GM23338 (cell line): ENCODE measurements at regions not wholly inside any gene's neighbourhood (a gene's known extent, or its start where the extent isn't known, plus 50 kb on each side); places are given as distances from the start of the nearest gene placed in this dataset.

ENCODE experiments used
- ATAC-seq: fragments of 200-7000 bp; cut with Tn5 transposase; 3 replicates; pipeline ENCODE4 v1.9.1; 2020
- DNase-seq: peaks from one replicate; pipeline ENCODE4 v3.0.0-alpha.2; 2015; ENCODE audit warnings: low spot score
- H2AFZ ChIP-seq: fragments of 200-600 bp; sonication (generic); 2 replicates; pipeline ENCODE4 v1.8.0; 2016; ENCODE audit warnings: antibody characterized with exemption, mild to moderate bottlenecking, moderate library complexity
- H3F3A ChIP-seq: fragments of 200-600 bp; sonication (generic); replicated peaks from 2 replicates; pipeline ENCODE4 v1.8.0; 2017; ENCODE audit warnings: antibody characterized with exemption, mixed run types, low read depth
- H3K27ac ChIP-seq: fragments of 200-600 bp; sonication (generic); 2 replicates; pipeline ENCODE4 v1.6.1; 2016; ENCODE audit warnings: low read depth
- H3K27me3 ChIP-seq: fragments of 200-600 bp; sonication (generic); 2 replicates; pipeline ENCODE4 v1.8.0; 2016; ENCODE audit warnings: mild to moderate bottlenecking, mixed run types, moderate library complexity; ENCODE audit not compliant: insufficient read depth
- H3K36me3 ChIP-seq: fragments of 200-600 bp; sonication (generic); 2 replicates; pipeline ENCODE4 v1.8.0; 2016; ENCODE audit warnings: mild to moderate bottlenecking; ENCODE audit not compliant: insufficient read depth
- H3K4me1 ChIP-seq: fragments of 200-600 bp; sonication (generic); 2 replicates; pipeline ENCODE4 v1.8.0; 2016; ENCODE audit warnings: mild to moderate bottlenecking, moderate library complexity; ENCODE audit not compliant: insufficient read depth
- H3K4me2 ChIP-seq: fragments of 200-600 bp; sonication (generic); 2 replicates; pipeline ENCODE4 v1.7.1; 2017; ENCODE audit warnings: mixed run types
- H3K4me3 ChIP-seq: fragments of 200-600 bp; sonication (generic); 2 replicates; pipeline ENCODE4 v1.6.1; 2016; ENCODE audit warnings: mixed run types
- H3K79me2 ChIP-seq: fragments of 200-600 bp; sonication (generic); replicated peaks from 2 replicates; pipeline ENCODE4 v1.8.0; 2017; ENCODE audit warnings: mild to moderate bottlenecking; ENCODE audit not compliant: insufficient read depth
- H3K9me2 ChIP-seq: fragments of 200-600 bp; sonication (generic); 2 replicates; pipeline ENCODE4 v1.8.0; 2017; ENCODE audit not compliant: insufficient read depth
- H4K20me1 ChIP-seq: fragments of 200-600 bp; sonication (generic); replicated peaks from 2 replicates; pipeline ENCODE4 v1.8.0; 2017; ENCODE audit warnings: mild to moderate bottlenecking; ENCODE audit not compliant: insufficient read depth
- H3K27ac Mint-ChIP-seq: 2 replicates; pipeline ENCODE4 v1.8.0; 2020; ENCODE audit warnings: inconsistent platforms, mild to moderate bottlenecking, moderate library complexity, mixed read lengths
- H3K27me3 Mint-ChIP-seq: 3 replicates; pipeline ENCODE4 v1.8.0; 2022; ENCODE audit warnings: low read depth, mild to moderate bottlenecking, moderate library complexity, mixed read lengths, inconsistent platforms; ENCODE audit not compliant: insufficient read depth, poor library complexity
- H3K36me3 Mint-ChIP-seq: 3 replicates; pipeline ENCODE4 v1.8.0; 2021; ENCODE audit warnings: low read depth, mild to moderate bottlenecking, inconsistent platforms, moderate library complexity, mixed read lengths
- H3K4me1 Mint-ChIP-seq: 3 replicates; pipeline ENCODE4 v1.8.0; 2020; ENCODE audit warnings: mild to moderate bottlenecking, inconsistent platforms, mixed read lengths
- H3K4me3 Mint-ChIP-seq: 3 replicates; pipeline ENCODE4 v1.8.0; 2021; ENCODE audit warnings: moderate library complexity, mild to moderate bottlenecking, inconsistent platforms, mixed read lengths
- H3K9me3 Mint-ChIP-seq: 3 replicates; pipeline ENCODE4 v1.8.0; 2020; ENCODE audit warnings: moderate library complexity, mild to moderate bottlenecking, inconsistent platforms, mixed read lengths
- CTCF ChIP-seq, 2 experiments: fragments of 200-600 bp in 1 of 2; sonication (generic) in 1 of 2; conservative IDR thresholded peaks; 2 replicates each; pipeline versions ENCODE4 v1.5.1 to v1.6.1; 2016 to 2017; ENCODE audit warnings: antibody characterized with exemption in 2 of 2, low read depth in 2 of 2, mild to moderate bottlenecking in 2 of 2, moderate library complexity in 1 of 2
- EZH2 ChIP-seq: fragments of 200-600 bp; sonication (generic); IDR thresholded peaks from one replicate; pipeline ENCODE4 v1.8.0; 2017; ENCODE audit warnings: antibody characterized with exemption, mild to moderate bottlenecking, low read depth; ENCODE audit not compliant: unreplicated experiment
- NANOG ChIP-seq: IDR thresholded peaks from 2 replicates; pipeline ENCODE4 v1.6.1; 2016; ENCODE audit warnings: antibody characterized with exemption, borderline replicate concordance
- REST ChIP-seq: IDR thresholded peaks from one replicate; pipeline ENCODE4 v1.6.1; 2018; ENCODE audit warnings: antibody characterized with exemption; ENCODE audit not compliant: unreplicated experiment
- STAT1 ChIP-seq: IDR thresholded peaks from one replicate; pipeline ENCODE4 v1.6.1; 2016; ENCODE audit warnings: antibody characterized with exemption; ENCODE audit not compliant: unreplicated experiment
- ZNF331 ChIP-seq: fragments of 250-450 bp; sonication (Bioruptor Pico); IDR thresholded peaks from 2 replicates; pipeline ENCODE4 v1.5.0; 2020; ENCODE audit warnings: low read depth, mild to moderate bottlenecking, moderate library complexity
- ZNF462 ChIP-seq: fragments of 250-450 bp; sonication (Bioruptor Pico); IDR thresholded peaks from 2 replicates; pipeline ENCODE4 v1.5.0; 2020; ENCODE audit warnings: mild to moderate bottlenecking, moderate library complexity
- TF ChIP-seq, protein P1 (sequence below): IDR thresholded peaks from 2 replicates; pipeline ENCODE4 v1.6.1; 2016; ENCODE audit warnings: antibody characterized with exemption

DNA sequence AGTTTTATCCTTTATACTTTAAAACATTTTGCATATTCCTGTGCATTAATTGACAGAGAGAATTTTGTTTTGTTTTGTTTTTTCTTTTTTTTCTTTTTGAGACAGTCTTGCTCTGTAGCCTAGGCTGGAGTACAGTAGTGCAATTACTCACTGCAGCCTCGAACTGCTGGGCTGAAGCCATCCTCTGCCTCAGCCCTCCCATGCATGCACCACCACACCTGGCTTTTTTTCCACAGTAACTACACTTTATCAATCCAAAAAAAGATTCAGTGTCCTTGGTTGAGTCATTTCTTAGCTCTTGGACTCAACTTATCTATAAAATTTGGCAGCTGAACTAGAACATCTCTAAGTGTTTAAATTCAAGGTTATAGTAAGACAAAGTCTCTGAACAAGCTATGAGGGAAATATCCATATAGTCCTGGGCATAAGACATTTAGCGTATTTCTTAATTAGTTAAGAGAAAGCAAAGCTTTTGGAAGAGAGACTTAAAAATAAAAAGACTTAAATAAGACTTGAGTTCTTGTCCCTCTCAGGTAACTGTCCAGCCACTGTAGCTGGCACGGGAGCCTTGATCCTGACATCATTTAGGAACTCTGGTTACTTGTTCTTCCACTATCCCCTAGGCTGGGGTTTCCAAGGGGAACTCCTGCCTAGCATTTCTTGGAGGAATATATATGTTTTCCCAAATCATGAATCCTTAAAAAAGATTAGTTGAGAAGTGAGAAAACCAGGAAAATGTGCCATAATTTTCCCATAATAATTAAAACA is 300.1 kb downstream of the HACE1 start:
- H4K20me1 ChIP-seq: no peaks in the 10 kb centered on the region
- no peak overlapping the region for H3K4me2 ChIP-seq
- H3K4me1 ChIP-seq: no peaks in the 10 kb centered on the region
- H3F3A ChIP-seq: no peaks in the 10 kb centered on the region
- no peaks in the 10 kb centered on the region; the same call in 1 of the 2 replicates for H3K9me2 ChIP-seq
- H3K36me3 ChIP-seq: no peaks in the 10 kb centered on the region
- TF ChIP-seq EZH2 (no peak), REST (no peak), CTCF (conservative IDR thresholded peaks at IDR 0.05; ENCODE audit: low read depth in 2 of 2) (no peak)
- TF ChIP-seq, protein P1, sequence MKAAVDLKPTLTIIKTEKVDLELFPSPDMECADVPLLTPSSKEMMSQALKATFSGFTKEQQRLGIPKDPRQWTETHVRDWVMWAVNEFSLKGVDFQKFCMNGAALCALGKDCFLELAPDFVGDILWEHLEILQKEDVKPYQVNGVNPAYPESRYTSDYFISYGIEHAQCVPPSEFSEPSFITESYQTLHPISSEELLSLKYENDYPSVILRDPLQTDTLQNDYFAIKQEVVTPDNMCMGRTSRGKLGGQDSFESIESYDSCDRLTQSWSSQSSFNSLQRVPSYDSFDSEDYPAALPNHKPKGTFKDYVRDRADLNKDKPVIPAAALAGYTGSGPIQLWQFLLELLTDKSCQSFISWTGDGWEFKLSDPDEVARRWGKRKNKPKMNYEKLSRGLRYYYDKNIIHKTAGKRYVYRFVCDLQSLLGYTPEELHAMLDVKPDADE: no peak
- no peak overlapping the region for H3K27ac Mint-ChIP-seq
- no peaks in the 10 kb centered on the region for H3K79me2 ChIP-seq
- no peak overlapping the region for H3K4me3 Mint-ChIP-seq
- no peaks in the 10 kb centered on the region for H3K36me3 Mint-ChIP-seq
- peaks cover 4% of the 10 kb centered on the region for H3K27me3 Mint-ChIP-seq
- DNase-seq: no peak
- H3K27me3 ChIP-seq: no peaks in the 10 kb centered on the region
- no peaks in the 10 kb centered on the region for H3K9me3 Mint-ChIP-seq
- H3K4me1 Mint-ChIP-seq: no peaks in the 10 kb centered on the region
- H2AFZ ChIP-seq: no peak overlapping the region
- no peak overlapping the region for H3K27ac ChIP-seq
- H3K4me3 ChIP-seq: no peak overlapping the region
- ATAC-seq: no peak

DNA sequence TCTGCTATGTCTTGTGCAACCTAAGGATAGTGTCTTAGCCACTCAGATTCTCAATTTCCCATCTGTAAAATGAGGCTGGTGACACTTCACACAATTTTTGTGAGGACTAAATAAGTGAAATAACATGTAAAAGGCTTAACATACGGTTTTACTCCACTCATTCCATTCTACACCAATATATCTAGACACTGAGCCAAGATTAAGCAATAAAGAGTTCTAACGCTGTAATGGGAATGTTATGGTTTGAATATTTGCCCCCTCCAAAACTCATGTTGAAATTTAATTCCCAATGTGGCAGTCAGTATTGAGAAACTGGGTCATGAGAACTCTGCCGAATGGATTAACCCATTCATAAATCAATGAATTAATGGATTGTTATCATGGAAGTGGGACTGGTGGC is 301.0 kb downstream of the HACE1 start:
- no peaks in the 10 kb centered on the region for H3K36me3 Mint-ChIP-seq
- no peak overlapping the region for H3K27ac ChIP-seq
- H3K79me2 ChIP-seq: no peaks in the 10 kb centered on the region
- ATAC-seq (no peak), DNase-seq (no peak)
- no peak overlapping the region for H3K4me3 Mint-ChIP-seq
- peaks cover 4% of the 10 kb centered on the region for H3K27me3 Mint-ChIP-seq
- no peak overlapping the region for H3K4me3 ChIP-seq
- no peaks in the 10 kb centered on the region for H3K9me3 Mint-ChIP-seq
- no peaks in the 10 kb centered on the region for H3K36me3 ChIP-seq
- no peak overlapping the region for H3K4me2 ChIP-seq
- H3K27me3 ChIP-seq: no peaks in the 10 kb centered on the region
- no peaks in the 10 kb centered on the region for H4K20me1 ChIP-seq
- no peaks in the 10 kb centered on the region for H3K4me1 ChIP-seq
- no peaks in the 10 kb centered on the region; the same call in 1 of the 2 replicates for H3K9me2 ChIP-seq
- no peak overlapping the region for H3K27ac Mint-ChIP-seq
- no peaks in the 10 kb centered on the region for H3K4me1 Mint-ChIP-seq
- no peak overlapping the region for H2AFZ ChIP-seq
- no peaks in the 10 kb centered on the region for H3F3A ChIP-seq
- TF ChIP-seq STAT1 (no peak), ZNF462 (CRISPR knock-in tag) (no peak), ZNF331 (CRISPR knock-in tag) (no peak), EZH2 (no peak), NANOG (no peak)
